SW 1271 (cell line): ENCODE measurements at regions not wholly inside any gene's neighbourhood (a gene's known extent, or its start where the extent isn't known, plus 50 kb on each side); places are given as distances from the start of the nearest gene placed in this dataset.

Source experiments
- DNase-seq, 2 experiments: peaks; one replicate each; lab custom pipeline; 2025; lab: John Stamatoyannopoulos, UW

GRCh38 chr9:115615821-115616665 is 498.1 kb upstream of the TNC start:
- DNase-seq = peak; percentile 34 to 84

GRCh38 chr9:115616666-115617239 is 498.8 kb upstream of the TNC start:
- DNase-seq = no peak

- DNase-seq = no peak
These were observed 507.3 kb upstream of the TNC start for GRCh38 chr9:115625251-115625650.

- no peak for DNase-seq
These were observed 508.0 kb upstream of the TNC start for GRCh38 chr9:115625954-115626353.

- DNase-seq = no peak
These were observed 509.6 kb upstream of the TNC start for GRCh38 chr9:115627511-115627910.

GRCh38 chr9:115628426-115628825 is 510.5 kb upstream of the TNC start:
- DNase-seq = no peak

- no peak for DNase-seq
These were observed 512.2 kb upstream of the TNC start for GRCh38 chr9:115629879-115630840.

- no peak for DNase-seq
These were observed 514.4 kb upstream of the TNC start for GRCh38 chr9:115632391-115632790.

- DNase-seq = no peak
These were observed 515.1 kb upstream of the TNC start for GRCh38 chr9:115633104-115633503.

- no peak for DNase-seq
These were observed 517.8 kb upstream of the PAPPA start for GRCh38 chr9:115635680-115636383.

GRCh38 chr9:115636596-115636995 is 517.0 kb upstream of the PAPPA start:
- no peak for DNase-seq

GRCh38 chr9:115637661-115638060 is 515.9 kb upstream of the PAPPA start:
- DNase-seq = no peak

GRCh38 chr9:115640887-115641286 is 512.7 kb upstream of the PAPPA start:
- DNase-seq = no peak

GRCh38 chr9:115642285-115642684 is 511.3 kb upstream of the PAPPA start:
- no peak for DNase-seq

- DNase-seq = no peak
These were observed 509.5 kb upstream of the PAPPA start for GRCh38 chr9:115643948-115644727.

- DNase-seq = no peak
These were observed 503.6 kb upstream of the PAPPA start for GRCh38 chr9:115649991-115650472.

- no peak for DNase-seq
These were observed 502.8 kb upstream of the PAPPA start for GRCh38 chr9:115650768-115651167.

GRCh38 chr9:115651461-115651860 is 502.1 kb upstream of the PAPPA start:
- no peak for DNase-seq

- DNase-seq = no peak
These were observed 500.4 kb upstream of the PAPPA start for GRCh38 chr9:115653171-115653606.

GRCh38 chr9:115657695-115658094 is 495.9 kb upstream of the PAPPA start:
- no peak for DNase-seq

GRCh38 chr9:115665519-115665918 is 488.1 kb upstream of the PAPPA start:
- no peak for DNase-seq
